GM18907 (cell line): ENCODE measurements at regions not wholly inside any gene's neighbourhood (a gene's known extent, or its start where the extent isn't known, plus 50 kb on each side); places are given as distances from the start of the nearest gene placed in this dataset.
"Not testable (repeated sequence)": the region's sequence is repeated elsewhere in the genome, so short reads cannot be mapped to it uniquely, and the experiment has no call there.

Experiments used
- ATAC-seq: cut with Tn5 transposase; IDR thresholded peaks from one replicate; pipeline ENCODE4 v1.9.1; 2021; ENCODE audit warnings: mild to moderate bottlenecking, moderate library complexity; ENCODE audit not compliant: unreplicated experiment

- ATAC-seq: no peak
Observed at GRCh38 chr13:80684217-80684991, 343.5 kb upstream of the SPRY2 start.

- no peak for ATAC-seq
Observed at GRCh38 chr13:80680786-80681366, 339.9 kb upstream of the SPRY2 start.

- ATAC-seq: no peak
Observed at GRCh38 chr13:80679423-80679822, 338.5 kb upstream of the SPRY2 start.

DNA sequence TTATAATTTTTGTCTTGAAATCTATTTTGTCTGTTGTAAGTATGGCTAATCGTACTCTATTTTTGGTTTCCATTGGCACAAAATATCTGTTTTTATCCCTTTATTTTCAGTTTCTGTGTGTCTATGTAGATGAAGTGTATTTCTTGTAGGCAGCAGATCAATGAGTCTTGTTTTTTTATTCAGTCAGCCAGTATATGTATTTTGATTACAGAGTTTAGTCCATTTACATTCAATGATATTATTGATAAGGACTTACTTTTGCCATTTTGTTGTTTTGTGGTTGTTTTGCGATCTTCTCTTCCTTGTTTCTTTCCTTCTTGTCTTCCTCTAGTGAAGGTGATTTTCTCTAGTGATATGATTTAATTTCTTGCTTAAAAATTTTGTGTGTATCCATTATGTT, 336.3 kb upstream of the SPRY2 start:
- ATAC-seq: no peak

DNA sequence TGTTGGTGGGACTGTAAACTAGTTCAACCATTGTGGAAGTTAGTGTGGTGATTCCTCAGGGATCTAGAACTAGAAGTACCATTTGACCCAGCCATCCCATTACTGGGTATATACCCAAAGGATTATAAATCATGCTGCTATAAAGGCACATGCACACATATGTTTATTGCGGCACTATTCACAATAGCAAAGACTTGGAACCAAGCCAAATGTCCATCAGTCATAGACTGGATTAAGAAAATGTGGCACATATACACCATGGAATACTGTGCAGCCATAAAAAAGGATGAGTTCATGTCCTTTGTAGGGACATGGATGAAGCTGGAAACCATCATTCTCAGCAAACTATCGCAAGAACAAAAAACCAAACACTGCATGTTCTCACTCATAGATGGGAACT, 334.5 kb upstream of the SPRY2 start:
- ATAC-seq: not testable (repeated sequence)

DNA sequence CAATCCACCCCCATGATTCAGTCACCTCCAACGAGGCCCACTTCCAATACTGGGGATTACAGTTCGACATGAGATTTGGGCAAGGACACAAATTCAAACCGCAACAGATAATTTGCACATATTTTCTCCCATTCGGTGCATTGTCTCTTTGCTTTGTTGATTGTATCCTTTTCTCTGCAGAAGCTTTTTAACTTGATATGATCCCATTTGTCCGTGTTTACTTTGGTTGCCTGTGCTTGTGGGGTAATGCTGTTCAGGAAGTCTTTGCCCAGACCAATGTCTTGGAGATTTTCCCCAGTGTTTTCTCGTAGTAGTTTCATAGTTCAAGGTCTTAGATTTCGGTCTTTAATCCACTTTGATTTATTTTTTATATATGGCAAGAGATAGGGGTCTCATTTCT, 330.8 kb upstream of the SPRY2 start:
- no peak for ATAC-seq

- ATAC-seq: no peak
Observed at GRCh38 chr13:80669112-80669511, 328.2 kb upstream of the SPRY2 start.

DNA sequence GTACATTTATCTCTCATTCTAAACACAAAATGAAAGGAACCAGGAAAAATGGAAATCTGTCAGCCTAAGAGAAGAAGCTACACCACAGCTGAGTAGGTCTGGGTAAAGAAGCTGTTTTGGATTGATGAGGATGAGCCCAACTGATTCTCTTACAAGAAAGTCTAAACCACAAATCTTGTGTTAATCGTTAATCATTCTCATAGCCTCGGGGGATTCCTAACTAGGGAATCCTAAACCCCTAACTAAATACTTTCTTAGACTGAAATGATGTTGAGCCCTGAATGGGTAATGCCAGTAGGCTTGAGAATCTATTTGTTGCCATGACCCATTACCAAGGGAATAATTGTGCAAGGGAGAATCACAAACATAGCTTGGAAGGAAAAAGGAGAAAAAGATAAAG, 327.5 kb upstream of the SPRY2 start:
- ATAC-seq: no peak

- no peak for ATAC-seq
Observed at GRCh38 chr13:80666782-80667552, 326.0 kb upstream of the SPRY2 start.

GRCh38 chr13:80665792-80666333, 324.9 kb upstream of the SPRY2 start:
- ATAC-seq: no peak

- no peak for ATAC-seq
Observed at GRCh38 chr13:80664950-80665349, 324.0 kb upstream of the SPRY2 start.

DNA sequence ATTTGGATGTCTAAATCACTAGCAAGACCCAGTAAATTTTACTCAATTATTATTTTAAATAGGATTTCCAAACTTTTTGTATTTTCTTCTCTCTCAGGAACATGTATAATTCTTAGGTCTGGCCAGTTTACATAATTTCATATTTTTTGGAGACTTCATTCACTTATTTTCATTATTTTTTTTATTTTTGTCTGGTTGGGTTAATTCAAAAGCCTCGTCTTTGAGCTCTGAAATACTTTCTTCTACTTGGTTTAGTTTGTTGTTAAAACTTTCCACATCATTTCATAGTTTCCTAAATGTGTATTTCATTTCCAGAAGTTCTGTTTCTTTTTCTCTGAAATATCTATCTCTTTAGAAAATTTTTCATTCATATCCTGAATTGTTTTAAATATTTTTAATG, 322.9 kb upstream of the SPRY2 start:
- ATAC-seq: no peak

- ATAC-seq: no peak
Observed at GRCh38 chr13:80658705-80659104, 317.8 kb upstream of the SPRY2 start.

GRCh38 chr13:80656512-80656904, 315.6 kb upstream of the SPRY2 start:
- no peak for ATAC-seq

DNA sequence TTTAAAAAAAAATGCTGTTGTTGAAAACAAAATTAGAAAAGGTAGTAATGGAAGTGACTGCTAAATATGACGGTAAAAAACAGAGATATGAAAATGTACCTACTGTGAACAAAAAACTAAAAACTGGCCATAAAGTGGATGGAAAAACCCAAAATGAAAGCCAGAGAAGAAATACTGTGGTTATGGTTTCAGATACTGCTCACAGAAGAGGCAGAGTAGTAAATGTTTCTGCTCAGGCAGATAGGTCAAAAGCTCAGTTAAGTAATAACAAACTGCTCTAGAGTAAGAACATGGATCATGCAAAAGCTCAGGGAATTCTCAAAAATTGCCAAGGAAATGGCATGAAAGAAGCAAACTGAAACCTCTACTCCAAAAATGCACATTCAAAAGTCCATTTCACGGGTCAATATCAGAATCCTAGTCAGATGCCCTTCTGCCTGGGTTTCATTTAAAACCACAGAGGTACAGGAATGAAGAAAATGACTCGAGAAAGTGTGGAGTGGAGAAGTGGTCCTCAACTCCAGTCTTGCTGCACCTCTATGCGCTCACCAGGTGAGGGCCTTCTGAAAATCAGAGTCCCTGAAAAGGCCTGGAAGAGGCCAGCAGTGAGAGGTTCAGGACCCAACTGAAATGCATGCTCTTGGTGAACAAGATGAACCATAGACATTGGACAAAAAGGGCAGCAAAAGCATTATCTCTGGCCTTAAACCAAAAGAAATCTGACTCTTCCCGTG, 315.0 kb upstream of the SPRY2 start:
- ATAC-seq: no peak

GRCh38 chr13:80654638-80655249, 313.8 kb upstream of the SPRY2 start:
- no peak for ATAC-seq

DNA sequence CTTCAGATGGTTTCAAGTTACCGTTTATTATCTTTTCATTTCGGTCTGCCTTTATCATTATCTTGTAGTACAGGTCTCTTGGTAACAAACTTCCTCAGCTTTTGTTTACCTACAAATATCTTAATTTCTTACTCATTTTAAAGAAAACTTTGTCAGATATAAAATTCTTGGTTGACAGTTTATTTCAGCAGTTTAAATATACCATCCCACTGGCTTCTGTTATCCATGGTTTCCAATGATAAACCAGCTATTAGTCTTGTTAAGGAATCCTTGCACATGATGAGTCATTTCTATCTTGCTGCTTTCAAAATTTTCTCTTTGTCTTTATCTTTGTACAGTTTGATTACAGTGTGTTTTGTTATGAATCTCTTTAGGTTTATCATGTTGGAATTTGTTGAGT, 308.3 kb upstream of the SPRY2 start:
- no peak for ATAC-seq

GRCh38 chr13:80642641-80643040, 301.7 kb upstream of the SPRY2 start:
- no peak for ATAC-seq

- ATAC-seq: no peak
Observed at GRCh38 chr13:80633251-80633650, 292.3 kb upstream of the SPRY2 start.

GRCh38 chr13:80630685-80631121, 289.8 kb upstream of the SPRY2 start:
- ATAC-seq: no peak

- ATAC-seq: no peak
Observed at GRCh38 chr13:80618781-80619180, 277.9 kb upstream of the SPRY2 start.
